ENCODE measurements at regions not wholly inside any gene's neighbourhood (a gene's known extent, or its start where the extent isn't known, plus 50 kb on each side); places are given as distances from the start of the nearest gene placed in this dataset.
A peak's percentile ranks its signal among the peaks of the same experiment; 100 is the strongest.
"Not testable (repeated sequence)": the region's sequence is repeated elsewhere in the genome, so short reads cannot be mapped to it uniquely, and the experiment has no call there.

DNA sequence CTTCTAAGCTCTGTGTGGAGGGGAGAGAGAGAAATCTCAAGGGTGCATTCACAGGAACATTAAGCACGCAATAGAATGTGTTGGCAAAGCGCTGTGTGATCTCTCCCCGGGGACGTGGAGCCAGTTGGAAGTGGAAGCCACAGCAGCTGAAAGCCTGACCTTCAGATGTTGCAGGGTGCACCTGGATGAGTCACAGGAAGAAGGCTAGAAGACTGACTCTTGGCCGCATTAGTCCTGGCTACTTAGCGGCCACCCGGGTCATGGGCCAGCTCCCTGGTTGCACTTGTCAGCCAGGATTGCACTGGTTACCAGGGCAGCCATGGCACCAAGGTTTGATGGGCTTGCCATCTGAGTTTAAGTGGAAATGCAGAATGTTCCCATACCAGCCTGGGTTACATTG lies 128.6 kb upstream of the ALDH3B2 start:
- 0 out of 2 replicates have a peak, but pooled peaks have one; percentile 11 for TF ChIP-seq FOSL1 (IDR thresholded peaks at IDR 0.05; ENCODE audit: low read depth)
- BruUV-seq (replicated peaks); H3K9me2 ChIP-seq (ENCODE audit: insufficient read depth); H3K79me2 ChIP-seq (ENCODE audit: insufficient read depth, low read length); H3K4me3 ChIP-seq (replicated peaks in 1 of 2; ENCODE audit: low read depth in 1 of 2, low read length in 2 of 2); POLR2A ChIA-PET; H4K20me1 ChIP-seq (ENCODE audit: insufficient read depth); DNase-seq (ENCODE audit: low read depth, low spot score); RAD21 ChIA-PET (ENCODE audit: low non-redundant PET in 1 of 2, low total read pairs in 2 of 2, uncharacterized antibody in 2 of 2, unreplicated experiment in 2 of 2); H3K27ac ChIP-seq (ENCODE audit: low read depth, low read length); H2AFZ ChIP-seq (ENCODE audit: low read depth, low read length, poor library complexity, severe bottlenecking); CTCF ChIA-PET; H3K27me3 ChIP-seq (ENCODE audit: insufficient read depth, low read length); H3K36me3 ChIP-seq (ENCODE audit: control insufficient read depth in 1 of 2, insufficient read depth in 2 of 2, low read length in 2 of 2); H3K9me3 ChIP-seq (ENCODE audit: control insufficient read depth in 1 of 2, insufficient read depth in 1 of 2, low read depth in 1 of 2, low read length in 2 of 2); ATAC-seq; H3K9ac ChIP-seq (ENCODE audit: low read length): not testable (repeated sequence)
- Histone ChIP-seq H3K4me2 (ENCODE audit: low read length) (peak overlapping the region; percentile 85), H3K4me1 (ENCODE audit: control insufficient read depth in 1 of 2, insufficient read depth in 2 of 2, low read length in 2 of 2) (peaks cover 11 to 22% of the 10 kb centered on the region in 2 experiments)
- intact Hi-C loops (cut with micrococcal nuclease): loop anchor here (10.0 kb wide), 1 partner anchor 158 kb away; no protein-coding TSS in a partner anchor

- RAD21 ChIA-PET (ENCODE audit: low non-redundant PET in 1 of 2, low total read pairs in 2 of 2, uncharacterized antibody in 2 of 2, unreplicated experiment in 2 of 2); BruUV-seq (replicated peaks); POLR2A ChIA-PET; CTCF ChIA-PET; H3K27me3 ChIP-seq (ENCODE audit: insufficient read depth, low read length); H3K4me3 ChIP-seq (replicated peaks in 1 of 2; ENCODE audit: low read depth in 1 of 2, low read length in 2 of 2); H3K9me3 ChIP-seq (ENCODE audit: control insufficient read depth in 1 of 2, insufficient read depth in 1 of 2, low read depth in 1 of 2, low read length in 2 of 2); H3K27ac ChIP-seq (ENCODE audit: low read depth, low read length); ATAC-seq; DNase-seq (ENCODE audit: low read depth, low spot score); H3K9me2 ChIP-seq (ENCODE audit: insufficient read depth); H4K20me1 ChIP-seq (ENCODE audit: insufficient read depth); H3K36me3 ChIP-seq (ENCODE audit: control insufficient read depth in 1 of 2, insufficient read depth in 2 of 2, low read length in 2 of 2); H2AFZ ChIP-seq (ENCODE audit: low read depth, low read length, poor library complexity, severe bottlenecking); H3K9ac ChIP-seq (ENCODE audit: low read length); H3K79me2 ChIP-seq (ENCODE audit: insufficient read depth, low read length); H3K4me2 ChIP-seq (ENCODE audit: low read length): not testable (repeated sequence)
- intact Hi-C loops (cut with micrococcal nuclease): loop anchor here (10.0 kb wide), 1 partner anchor 158 kb away; no protein-coding TSS in a partner anchor
- peaks cover 11 to 22% of the 10 kb centered on the region in 2 experiments for H3K4me1 ChIP-seq (ENCODE audit: control insufficient read depth in 1 of 2, insufficient read depth in 2 of 2, low read length in 2 of 2)
Measured at GRCh38 chr11:67802623-67803022, 128.2 kb upstream of the ALDH3B2 start.

DNA sequence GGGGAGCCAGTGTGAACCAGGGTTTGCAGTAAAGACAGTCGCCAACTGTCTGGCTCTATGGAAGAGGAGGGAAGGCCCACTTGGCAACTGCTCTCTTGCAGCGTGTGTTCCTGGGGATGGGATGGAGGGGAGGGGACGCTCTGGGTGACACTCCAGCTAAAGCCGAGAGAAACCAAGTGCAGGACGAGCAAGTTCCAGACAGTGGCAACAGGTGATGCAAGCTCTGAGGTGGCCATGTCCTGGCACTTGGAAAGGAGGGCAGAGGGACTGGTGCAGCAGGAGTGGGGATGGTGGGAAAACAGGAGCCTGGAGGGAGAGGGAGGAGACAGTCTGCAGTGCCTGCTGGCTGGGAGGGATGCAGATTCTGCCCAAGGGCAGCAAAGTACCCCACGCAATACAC lies 127.0 kb upstream of the ALDH3B2 start:
- H3K9me2 ChIP-seq (ENCODE audit: insufficient read depth); H3K9ac ChIP-seq (ENCODE audit: low read length); BruUV-seq (replicated peaks); RAD21 ChIA-PET (ENCODE audit: low non-redundant PET in 1 of 2, low total read pairs in 2 of 2, uncharacterized antibody in 2 of 2, unreplicated experiment in 2 of 2); H3K9me3 ChIP-seq (ENCODE audit: control insufficient read depth in 1 of 2, insufficient read depth in 1 of 2, low read depth in 1 of 2, low read length in 2 of 2); H3K27ac ChIP-seq (ENCODE audit: low read depth, low read length); DNase-seq (ENCODE audit: low read depth, low spot score); H4K20me1 ChIP-seq (ENCODE audit: insufficient read depth); H3K79me2 ChIP-seq (ENCODE audit: insufficient read depth, low read length); ATAC-seq; H3K36me3 ChIP-seq (ENCODE audit: control insufficient read depth in 1 of 2, insufficient read depth in 2 of 2, low read length in 2 of 2); H2AFZ ChIP-seq (ENCODE audit: low read depth, low read length, poor library complexity, severe bottlenecking); H3K27me3 ChIP-seq (ENCODE audit: insufficient read depth, low read length); H3K4me3 ChIP-seq (replicated peaks in 1 of 2; ENCODE audit: low read depth in 1 of 2, low read length in 2 of 2); POLR2A ChIA-PET; H3K4me2 ChIP-seq (ENCODE audit: low read length): not testable (repeated sequence)
- H3K4me1 ChIP-seq (ENCODE audit: control insufficient read depth in 1 of 2, insufficient read depth in 2 of 2, low read length in 2 of 2): peaks cover 11 to 21% of the 10 kb centered on the region in 2 experiments
- CTCF ChIA-PET: interaction anchor here (1.5 kb wide), 1 partner anchor 171 kb away, joined by 7 read pairs; the partner anchor contains the start of gene NUDT8
- intact Hi-C loops (cut with micrococcal nuclease): loop anchor here (10.0 kb wide), 1 partner anchor 157 kb away; no protein-coding TSS in a partner anchor

DNA sequence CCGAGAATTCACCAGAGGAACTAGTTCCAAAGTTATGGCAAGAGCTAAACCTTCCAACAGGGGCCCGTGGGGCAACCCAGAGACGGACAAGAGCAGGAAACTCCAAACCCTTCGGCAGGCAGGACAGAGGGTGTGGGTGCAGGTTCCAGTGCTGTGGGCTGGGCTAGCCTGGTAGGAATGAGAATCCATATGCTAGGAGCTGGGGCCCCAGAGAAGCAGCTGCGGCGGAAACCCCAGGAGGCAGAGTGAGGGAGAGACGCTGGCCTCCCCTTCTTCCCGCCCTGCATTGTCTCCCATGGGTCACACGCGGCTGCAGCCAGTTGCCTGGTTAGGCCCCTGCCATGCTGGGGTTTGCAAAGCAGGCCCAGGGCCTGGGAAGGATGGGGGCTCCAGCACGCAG lies 126.2 kb upstream of the ALDH3B2 start:
- H3K27ac ChIP-seq (ENCODE audit: low read depth, low read length); ATAC-seq; H4K20me1 ChIP-seq (ENCODE audit: insufficient read depth); H3K79me2 ChIP-seq (ENCODE audit: insufficient read depth, low read length); POLR2A ChIA-PET; H3K9me2 ChIP-seq (ENCODE audit: insufficient read depth); H3K9ac ChIP-seq (ENCODE audit: low read length); H3K4me2 ChIP-seq (ENCODE audit: low read length); H3K4me3 ChIP-seq (replicated peaks in 1 of 2; ENCODE audit: low read depth in 1 of 2, low read length in 2 of 2); H3K36me3 ChIP-seq (ENCODE audit: control insufficient read depth in 1 of 2, insufficient read depth in 2 of 2, low read length in 2 of 2); RAD21 ChIA-PET (ENCODE audit: low non-redundant PET in 1 of 2, low total read pairs in 2 of 2, uncharacterized antibody in 2 of 2, unreplicated experiment in 2 of 2); DNase-seq (ENCODE audit: low read depth, low spot score); BruUV-seq (replicated peaks); H3K9me3 ChIP-seq (ENCODE audit: control insufficient read depth in 1 of 2, insufficient read depth in 1 of 2, low read depth in 1 of 2, low read length in 2 of 2); H2AFZ ChIP-seq (ENCODE audit: low read depth, low read length, poor library complexity, severe bottlenecking); H3K27me3 ChIP-seq (ENCODE audit: insufficient read depth, low read length): not testable (repeated sequence)
- CTCF ChIA-PET: interaction anchor here (1.5 kb wide), 1 partner anchor 170 kb away, joined by 7 read pairs; the partner anchor contains the start of gene NUDT8
- peaks cover 9 to 16% of the 10 kb centered on the region in 2 experiments for H3K4me1 ChIP-seq (ENCODE audit: control insufficient read depth in 1 of 2, insufficient read depth in 2 of 2, low read length in 2 of 2)
- intact Hi-C loops (cut with micrococcal nuclease): loop anchor here (10.0 kb wide), 1 partner anchor 156 kb away; no protein-coding TSS in a partner anchor

Measured in HCT116 (cell line).